Stimulated activated naive CD8-positive, alpha-beta T cell treated with anti-CD3 and anti-CD28 coated beads, Interleukin-15, Interleukin-2, amounts not matched to agents 100 ng/mL and 50 ng/mL, for 24 hours (primary cell): ENCODE measurements at regions not wholly inside any gene's neighbourhood (a gene's known extent, or its start where the extent isn't known, plus 50 kb on each side); places are given as distances from the start of the nearest gene placed in this dataset.
"Not testable (repeated sequence)": the region's sequence is repeated elsewhere in the genome, so short reads cannot be mapped to it uniquely, and the experiment has no call there.

Source experiments
- H3K27ac Mint-ChIP-seq: one replicate; pipeline ENCODE4 v1.8.0; 2021; ENCODE audit warnings: mild to moderate bottlenecking, mixed read lengths
- H3K27me3 Mint-ChIP-seq: one replicate; pipeline ENCODE4 v1.8.0; 2021; ENCODE audit warnings: mixed read lengths
- H3K36me3 Mint-ChIP-seq: one replicate; pipeline ENCODE4 v1.8.0; 2021; ENCODE audit warnings: low read depth, mixed read lengths
- H3K4me1 Mint-ChIP-seq: one replicate; pipeline ENCODE4 v1.8.0; 2021; ENCODE audit warnings: low read depth, mixed read lengths
- H3K4me3 Mint-ChIP-seq: one replicate; pipeline ENCODE4 v1.8.0; 2021; ENCODE audit warnings: mild to moderate bottlenecking, mixed read lengths
- H3K9me3 Mint-ChIP-seq: one replicate; pipeline ENCODE4 v1.8.0; 2021; ENCODE audit warnings: mixed read lengths

DNA sequence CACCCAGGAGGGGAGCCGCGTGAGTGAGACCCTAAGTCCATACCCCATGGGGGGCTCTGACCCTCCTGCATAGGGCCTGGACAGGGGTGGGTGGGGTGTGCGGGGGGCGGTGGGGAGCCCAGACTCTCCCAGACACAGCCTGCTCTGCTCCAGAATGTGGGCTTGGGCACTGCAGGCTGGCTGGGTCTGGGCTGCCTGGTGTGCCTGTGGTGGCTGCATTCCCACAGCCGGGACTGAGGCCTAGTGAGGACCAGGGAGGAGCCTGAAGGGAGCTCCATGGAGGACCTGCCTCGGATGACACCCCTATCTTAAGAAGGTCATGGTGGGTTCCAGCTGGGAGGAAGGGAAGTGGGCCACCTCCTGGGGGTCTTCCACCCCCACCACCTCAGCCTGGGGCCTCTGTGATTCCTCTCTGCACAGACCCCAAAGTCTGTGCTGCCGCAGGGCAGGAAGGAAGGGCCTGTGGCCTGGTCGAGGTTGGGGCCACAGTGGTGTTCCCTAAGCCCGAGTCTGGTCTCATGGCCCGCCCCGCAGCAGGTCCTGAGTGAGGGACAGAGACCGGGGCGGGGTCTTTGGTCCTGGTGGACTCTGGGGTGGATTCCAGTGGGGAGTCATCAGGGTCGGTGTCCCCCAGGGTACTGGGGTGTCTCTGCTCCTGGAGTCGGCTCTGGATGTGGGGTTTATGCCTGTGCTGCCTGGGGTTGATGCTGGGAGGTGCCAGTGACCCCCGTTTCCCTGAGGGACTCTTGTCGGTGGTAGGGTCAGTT lies 392.3 kb downstream of the TMEM121 start:
- H3K9me3 Mint-ChIP-seq = peaks cover 4% of the 10 kb centered on the region
- no peak overlapping the region for H3K27ac Mint-ChIP-seq
- H3K27me3 Mint-ChIP-seq = no peaks in the 10 kb centered on the region
- peaks cover 10% of the 10 kb centered on the region for H3K36me3 Mint-ChIP-seq
- H3K4me3 Mint-ChIP-seq = no peak overlapping the region
- H3K4me1 Mint-ChIP-seq = no peaks in the 10 kb centered on the region

DNA sequence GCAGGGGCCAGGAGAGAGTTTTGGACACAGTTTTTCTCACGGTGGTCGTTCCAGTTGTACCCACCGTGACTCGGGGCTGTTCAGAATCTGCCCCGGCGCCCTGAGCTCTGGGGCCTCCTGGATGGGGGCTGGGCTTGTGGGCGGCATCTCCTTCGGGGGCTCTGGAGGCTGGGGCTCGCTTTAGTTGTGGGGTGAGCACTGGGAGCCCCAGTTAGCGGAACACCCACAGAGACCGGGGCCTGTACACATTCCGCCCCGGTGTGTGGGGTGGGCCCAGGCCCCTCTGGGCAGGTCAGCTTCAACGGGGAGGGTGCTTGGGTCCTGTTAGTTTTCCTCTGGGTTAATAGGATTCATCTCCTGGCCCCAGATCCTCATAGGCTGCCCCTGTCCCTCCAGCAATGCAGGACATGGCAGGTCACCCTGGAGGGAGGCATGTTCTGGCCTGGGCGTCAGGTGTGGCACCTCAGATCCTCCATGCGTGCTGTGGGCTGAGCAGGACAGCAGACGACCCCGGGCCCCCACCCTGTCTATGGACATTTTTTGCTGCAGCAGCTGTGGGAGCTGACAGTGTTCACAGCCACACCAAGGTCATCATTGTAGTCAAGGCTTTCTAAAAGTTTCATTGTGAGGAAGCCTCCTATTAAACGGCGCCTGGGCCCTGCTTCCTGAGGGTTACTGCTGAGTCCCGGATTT lies 393.2 kb downstream of the TMEM121 start:
- Mint-ChIP-seq H3K4me3 (no peak overlapping the region), H3K36me3 (peaks cover 10% of the 10 kb centered on the region), H3K4me1 (no peaks in the 10 kb centered on the region), H3K27me3 (no peaks in the 10 kb centered on the region), H3K9me3 (peaks cover 4% of the 10 kb centered on the region), H3K27ac (no peak overlapping the region)

DNA sequence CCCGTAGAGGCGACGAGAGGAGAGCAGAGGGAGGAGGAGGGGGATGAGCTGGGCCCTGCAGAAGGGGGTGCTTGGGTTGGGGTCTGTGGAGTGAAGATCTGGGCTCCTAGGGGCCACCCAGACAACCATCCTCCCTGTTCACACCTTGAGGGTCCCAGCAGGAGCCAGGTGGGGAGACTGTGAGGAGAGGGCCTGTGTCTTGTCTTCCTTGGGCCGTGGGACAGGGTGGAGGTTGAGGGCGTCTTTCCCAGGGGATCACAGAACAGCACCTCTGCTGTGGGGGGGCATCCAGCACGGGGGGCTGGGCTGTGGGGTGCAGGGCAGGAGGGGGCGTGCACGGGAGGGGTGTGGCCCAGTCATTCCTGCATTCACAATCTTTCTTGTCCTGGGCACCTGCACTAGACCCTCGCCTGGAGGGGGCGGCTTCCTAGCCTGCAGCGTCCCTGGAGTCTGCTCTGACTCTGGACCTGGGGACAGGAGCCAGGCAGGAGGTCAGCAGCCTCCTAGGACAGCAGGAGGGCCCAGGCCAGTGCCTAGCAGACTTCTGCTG lies 393.8 kb downstream of the TMEM121 start:
- not testable (repeated sequence) for H3K9me3 Mint-ChIP-seq, H3K27me3 Mint-ChIP-seq, H3K4me3 Mint-ChIP-seq, H3K4me1 Mint-ChIP-seq, H3K27ac Mint-ChIP-seq
- peaks cover 10% of the 10 kb centered on the region for H3K36me3 Mint-ChIP-seq

DNA sequence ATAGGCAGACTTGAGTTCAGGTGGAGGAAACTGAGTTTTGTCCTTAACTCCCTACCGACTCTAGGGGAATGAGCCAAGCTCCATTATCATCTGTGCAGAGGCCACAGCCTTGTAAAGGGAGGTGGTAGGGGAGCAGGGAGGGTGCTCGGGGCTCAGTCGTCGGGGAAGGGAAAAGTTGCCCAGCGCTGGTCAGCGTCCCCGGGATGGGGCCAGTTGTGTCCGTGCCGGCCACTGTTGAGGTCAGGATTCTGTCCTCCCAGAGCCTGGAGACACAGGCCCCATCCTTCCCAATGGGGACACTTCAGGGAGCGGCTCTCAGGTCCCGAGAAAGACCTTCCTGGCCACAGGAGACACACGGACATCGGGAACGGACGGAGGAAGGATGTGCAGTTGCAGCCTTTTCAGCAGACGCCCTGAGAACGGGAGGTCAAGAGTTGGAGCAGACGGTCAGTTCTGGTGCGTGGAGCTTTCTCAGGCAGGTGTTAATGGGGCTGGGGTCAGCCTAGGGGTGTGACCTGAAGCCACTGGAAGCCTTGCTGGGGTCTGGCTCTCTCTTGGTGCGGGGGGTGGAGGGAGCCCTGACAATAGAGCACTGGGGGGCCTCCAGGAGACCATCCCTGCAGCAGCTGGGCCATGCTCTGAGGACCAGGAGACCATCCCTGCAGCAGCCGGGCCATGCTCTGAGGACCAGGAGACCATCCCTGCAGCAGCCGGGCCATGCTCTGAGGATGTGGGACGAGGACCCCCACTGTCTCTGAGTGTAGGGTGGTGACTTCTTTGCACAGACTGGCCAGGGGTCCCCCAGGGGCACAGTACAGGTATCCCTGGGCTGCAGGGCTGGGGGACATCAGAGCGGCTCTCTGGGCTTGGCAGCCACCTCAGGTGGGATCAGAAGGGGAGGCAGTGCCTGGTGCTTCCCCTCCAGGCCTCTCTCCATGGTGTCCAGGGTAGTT lies 394.7 kb downstream of the TMEM121 start:
- H3K36me3 Mint-ChIP-seq, H3K27ac Mint-ChIP-seq, H3K4me1 Mint-ChIP-seq, H3K9me3 Mint-ChIP-seq, H3K4me3 Mint-ChIP-seq, H3K27me3 Mint-ChIP-seq: not testable (repeated sequence)

DNA sequence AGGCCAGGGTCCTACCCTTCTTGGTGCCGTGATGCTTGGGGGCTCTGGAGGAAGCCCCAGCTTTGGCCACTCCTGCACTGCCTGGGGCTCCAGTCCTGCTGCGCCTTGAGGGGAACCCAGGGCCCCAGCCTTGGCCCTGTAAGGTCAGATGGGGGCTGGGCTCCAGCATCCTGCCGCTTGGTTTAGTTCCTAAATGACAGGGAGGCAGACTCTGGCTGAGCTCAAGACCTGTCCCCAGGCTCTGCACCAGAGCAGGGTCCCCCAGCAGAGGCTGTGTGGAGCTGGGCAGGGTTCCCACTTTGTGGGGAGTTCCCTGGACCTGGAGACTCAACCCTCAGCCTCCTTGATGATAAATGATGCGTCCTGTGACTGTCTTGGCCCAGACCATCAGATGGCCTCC lies 395.4 kb downstream of the TMEM121 start:
- H3K27me3 Mint-ChIP-seq, H3K4me1 Mint-ChIP-seq, H3K4me3 Mint-ChIP-seq, H3K36me3 Mint-ChIP-seq, H3K27ac Mint-ChIP-seq, H3K9me3 Mint-ChIP-seq: not testable (repeated sequence)

DNA sequence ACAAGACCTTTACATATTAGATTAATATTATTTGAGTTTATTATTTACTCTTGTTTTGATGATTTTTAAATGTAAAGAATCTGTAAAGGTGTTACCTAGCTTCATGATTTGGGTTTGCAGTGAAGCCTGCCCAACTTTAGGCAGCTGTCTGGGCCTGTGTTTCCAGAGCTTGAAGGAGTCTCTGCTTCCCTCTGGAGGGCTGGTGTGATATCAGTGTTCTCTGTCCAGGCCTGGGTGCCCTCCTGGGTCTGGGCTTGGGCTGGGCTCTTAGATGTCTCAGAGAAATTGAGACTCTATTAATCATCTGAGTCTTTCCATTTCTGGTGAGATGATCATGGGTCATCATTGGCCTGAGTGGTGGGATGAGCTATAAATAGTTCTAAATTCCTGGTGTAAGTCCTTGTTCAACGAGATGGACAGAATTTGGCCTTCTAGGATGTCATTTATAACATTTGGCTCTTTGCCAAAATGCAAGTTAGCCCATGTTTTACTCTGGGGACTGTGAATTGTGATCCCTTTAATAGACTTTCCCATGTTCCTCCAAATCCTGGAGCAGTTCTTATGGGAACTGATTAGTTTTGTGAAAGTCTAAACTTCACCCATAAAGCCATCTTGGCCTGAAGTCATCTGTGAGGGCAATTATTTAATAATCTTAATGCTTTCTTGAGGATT lies 397.3 kb downstream of the TMEM121 start:
- not testable (repeated sequence) for H3K27ac Mint-ChIP-seq, H3K36me3 Mint-ChIP-seq, H3K27me3 Mint-ChIP-seq, H3K4me3 Mint-ChIP-seq, H3K4me1 Mint-ChIP-seq, H3K9me3 Mint-ChIP-seq

DNA sequence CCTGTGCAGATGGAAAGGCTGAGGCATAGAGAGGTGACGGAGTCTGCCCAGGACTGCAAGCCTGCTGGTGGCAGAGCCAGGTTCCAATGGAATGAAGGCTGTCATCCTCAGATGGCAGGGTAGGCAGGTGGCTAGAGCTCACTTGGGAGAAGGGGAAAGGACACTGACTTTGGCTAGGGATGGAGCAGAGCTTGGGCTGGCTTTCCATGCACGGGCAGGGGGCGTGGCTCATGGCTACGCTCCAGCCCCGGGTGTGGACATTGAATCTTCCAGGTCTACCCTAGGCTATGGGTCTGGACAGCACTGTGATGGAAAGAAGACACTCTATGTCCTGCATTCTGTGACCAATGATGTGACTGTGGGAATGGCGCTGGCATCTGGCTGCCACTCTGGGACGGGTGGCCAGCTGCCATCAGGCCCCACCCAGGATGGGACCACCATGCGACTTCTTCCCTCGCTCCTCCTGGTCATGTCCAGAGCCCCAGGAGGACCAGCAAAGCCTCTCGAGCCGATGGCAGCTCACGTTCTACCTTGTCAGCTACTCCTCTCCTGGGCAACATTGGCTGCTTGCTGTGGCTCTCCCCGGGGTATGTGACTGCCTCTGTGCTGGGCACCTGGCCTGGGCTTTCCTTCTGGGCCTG lies 398.7 kb downstream of the TMEM121 start:
- Mint-ChIP-seq H3K4me1 (no peaks in the 10 kb centered on the region), H3K27me3 (no peaks in the 10 kb centered on the region), H3K27ac (no peak overlapping the region), H3K36me3 (no peaks in the 10 kb centered on the region), H3K9me3 (no peaks in the 10 kb centered on the region), H3K4me3 (no peak overlapping the region)

DNA sequence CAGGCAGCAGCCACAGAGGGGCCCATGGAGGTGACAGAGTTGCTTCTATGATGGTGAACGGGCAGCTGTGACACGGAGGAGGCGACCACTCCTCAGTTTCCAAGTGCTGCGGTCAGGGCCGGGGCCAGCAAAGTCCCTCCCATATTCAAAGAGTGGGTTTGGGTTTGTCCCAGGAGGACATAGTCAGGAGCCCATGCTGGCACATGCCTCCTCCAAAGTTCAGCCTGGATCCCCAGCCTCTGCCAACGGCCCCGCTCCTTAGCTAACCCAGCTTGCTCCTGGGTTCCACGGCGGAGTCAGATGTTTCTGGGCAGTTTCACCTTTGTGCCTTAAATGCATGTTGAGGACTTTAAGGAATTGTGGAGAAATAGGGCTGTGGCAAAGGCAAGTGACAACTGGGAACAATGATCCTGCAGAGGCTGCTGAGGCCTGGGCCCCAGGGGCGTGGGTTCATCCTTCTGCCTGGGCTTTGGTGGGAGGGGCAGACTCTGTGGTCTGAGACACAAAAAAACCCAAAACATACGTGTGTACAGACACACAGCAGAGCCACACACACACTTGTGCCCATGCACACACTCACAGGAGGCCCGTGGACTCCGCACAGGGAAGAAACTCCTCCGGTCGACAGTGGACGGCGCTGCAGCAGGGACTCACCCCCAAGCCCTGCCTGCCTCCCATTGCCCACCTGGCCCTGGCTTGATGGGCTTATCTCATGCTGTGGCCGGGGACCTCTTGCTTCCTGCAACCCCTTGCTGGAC lies 399.4 kb downstream of the TMEM121 start:
- no peaks in the 10 kb centered on the region for H3K4me1 Mint-ChIP-seq
- no peak overlapping the region for H3K27ac Mint-ChIP-seq
- peaks cover 4% of the 10 kb centered on the region for H3K27me3 Mint-ChIP-seq
- H3K4me3 Mint-ChIP-seq = no peak overlapping the region
- H3K36me3 Mint-ChIP-seq = no peaks in the 10 kb centered on the region
- no peaks in the 10 kb centered on the region for H3K9me3 Mint-ChIP-seq

DNA sequence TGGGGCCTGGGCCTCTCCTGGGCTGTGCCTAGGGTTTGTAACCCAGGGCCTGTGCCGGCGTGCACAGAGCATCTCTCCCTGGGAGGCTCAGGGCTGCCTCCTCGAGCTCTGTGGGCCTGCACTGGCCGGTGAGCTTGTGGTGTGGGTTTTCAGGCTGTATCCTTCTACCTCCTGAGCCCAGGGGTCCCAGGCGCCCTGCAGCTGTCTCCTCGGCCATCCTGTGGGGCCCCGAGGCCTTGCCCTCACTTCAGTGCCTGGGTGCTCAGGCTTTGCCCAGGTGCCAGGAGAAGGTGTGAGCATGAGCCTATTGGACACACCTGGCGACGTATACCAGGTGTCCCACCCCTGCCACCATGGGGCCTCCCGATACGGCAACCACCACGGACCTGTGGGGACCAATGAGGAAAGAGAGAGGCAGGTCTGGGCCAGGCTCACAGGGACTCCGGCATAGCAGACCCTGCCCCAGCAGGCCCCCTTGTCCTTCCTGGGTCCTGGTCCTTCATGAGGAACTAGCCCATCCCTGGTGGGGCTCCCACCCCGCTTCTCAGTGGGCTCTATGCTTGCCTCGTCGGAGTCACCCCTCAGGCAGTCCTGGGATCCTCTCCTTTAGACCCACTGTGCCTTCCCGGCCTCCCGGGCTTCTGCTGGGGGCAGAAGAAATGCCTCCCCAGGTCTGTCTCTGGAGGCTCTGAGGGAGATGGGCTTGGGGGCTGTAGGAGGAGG lies 400.2 kb downstream of the TMEM121 start:
- Mint-ChIP-seq H3K9me3 (no peaks in the 10 kb centered on the region), H3K4me1 (no peaks in the 10 kb centered on the region), H3K27me3 (peaks cover 7% of the 10 kb centered on the region), H3K4me3 (no peak overlapping the region), H3K36me3 (no peaks in the 10 kb centered on the region), H3K27ac (no peak overlapping the region)

DNA sequence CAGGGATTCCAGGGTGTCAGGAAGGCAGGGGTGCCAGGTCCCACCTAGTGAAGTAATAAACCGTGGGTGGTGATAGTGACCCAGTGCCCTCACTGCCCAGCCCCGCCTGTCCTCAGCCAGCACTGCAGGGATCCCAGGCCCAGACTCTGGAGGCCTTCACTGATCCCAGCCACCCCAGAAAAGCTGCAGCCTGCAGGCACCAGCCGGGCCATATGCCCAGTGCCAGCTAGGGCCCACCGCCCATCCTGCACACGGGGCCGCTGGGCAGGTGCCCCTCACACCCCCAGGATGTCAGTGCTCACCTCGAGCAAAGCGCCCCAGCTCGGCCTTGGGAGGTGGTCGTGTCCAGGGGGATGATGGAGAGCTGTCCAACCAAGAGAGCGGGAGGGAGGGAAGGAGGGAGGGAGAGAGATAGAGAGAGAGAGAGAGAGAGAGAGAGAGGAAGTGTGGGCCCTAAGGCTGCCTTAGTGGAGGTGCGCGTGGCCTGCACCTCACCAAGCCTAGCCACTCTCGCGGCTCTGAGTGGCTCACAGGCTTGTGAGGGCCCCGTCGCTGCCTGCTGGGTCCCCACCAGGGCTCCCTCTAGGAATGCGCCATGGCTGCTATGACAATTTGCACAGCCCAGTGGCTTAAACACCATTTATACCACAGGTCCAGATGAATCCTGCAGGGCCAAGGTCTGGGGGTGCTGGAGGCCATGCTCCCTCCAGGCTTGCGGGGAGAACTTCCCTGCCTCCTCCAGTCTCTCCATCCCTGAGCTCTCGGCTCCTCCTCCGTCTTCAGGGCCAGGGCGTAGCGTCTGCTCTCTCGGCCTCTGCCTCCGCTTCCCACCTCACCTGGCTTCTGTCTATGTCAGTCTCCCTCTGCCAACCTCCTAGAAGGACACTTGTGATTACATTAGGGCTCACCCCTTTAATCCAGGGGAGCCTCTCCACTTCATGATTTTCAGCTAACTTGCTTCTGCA lies 401.0 kb downstream of the TMEM121 start:
- H3K27ac Mint-ChIP-seq = no peak overlapping the region
- H3K4me3 Mint-ChIP-seq = no peak overlapping the region
- H3K9me3 Mint-ChIP-seq = no peaks in the 10 kb centered on the region
- H3K4me1 Mint-ChIP-seq = no peaks in the 10 kb centered on the region
- peaks cover 13% of the 10 kb centered on the region for H3K27me3 Mint-ChIP-seq
- H3K36me3 Mint-ChIP-seq = no peaks in the 10 kb centered on the region

DNA sequence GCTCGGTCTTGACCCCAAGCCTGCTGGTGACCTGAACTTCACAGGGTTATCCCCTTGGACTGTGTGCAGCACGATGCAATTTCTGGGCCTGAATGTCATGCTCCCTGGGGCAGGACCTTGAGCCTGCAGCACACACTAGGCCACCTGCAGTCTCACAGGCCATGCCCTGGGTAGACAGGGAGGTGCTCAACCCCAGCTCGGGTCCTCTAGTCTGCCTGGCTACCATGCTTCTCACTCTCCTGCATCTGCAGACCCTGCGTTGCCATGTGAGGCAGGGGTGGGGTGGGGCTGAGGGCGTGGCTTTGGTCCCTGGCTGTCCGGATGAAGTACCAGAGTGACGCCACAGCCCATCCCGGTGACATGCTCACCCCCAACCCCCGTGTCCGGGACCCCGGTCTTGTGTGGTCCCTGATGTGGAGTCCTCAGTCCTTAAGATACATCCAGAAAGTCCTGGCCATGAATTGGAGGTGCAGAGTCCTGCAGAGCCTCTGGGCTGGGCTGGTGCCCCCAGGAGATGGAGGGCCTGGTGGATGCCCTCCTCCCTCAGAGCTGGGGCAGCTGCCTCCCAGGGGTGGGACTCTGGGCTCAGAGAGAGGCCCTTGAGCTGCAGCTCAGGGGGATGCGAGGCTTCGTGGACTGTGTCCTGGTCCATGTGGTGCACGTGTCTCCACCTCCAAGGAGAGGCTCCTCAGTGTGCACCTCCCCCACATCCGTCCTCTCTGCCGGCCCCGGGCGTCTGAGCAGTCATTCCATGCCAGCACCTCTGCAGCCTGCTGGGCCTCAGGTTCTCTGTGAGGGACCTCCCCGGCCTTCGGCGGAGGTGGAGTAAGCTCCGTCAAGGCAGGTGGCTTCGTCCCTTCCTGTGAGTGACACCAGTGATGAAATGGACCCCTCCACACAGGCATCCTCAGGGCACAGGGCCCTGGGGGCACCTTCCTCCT lies 402.1 kb downstream of the TMEM121 start:
- not testable (repeated sequence) for H3K4me3 Mint-ChIP-seq, H3K27ac Mint-ChIP-seq, H3K36me3 Mint-ChIP-seq, H3K4me1 Mint-ChIP-seq, H3K9me3 Mint-ChIP-seq
- H3K27me3 Mint-ChIP-seq = peaks cover 16% of the 10 kb centered on the region
